HL-60 (cell line): ENCODE measurements at regions not wholly inside any gene's neighbourhood (a gene's known extent, or its start where the extent isn't known, plus 50 kb on each side); places are given as distances from the start of the nearest gene placed in this dataset.

Experiments
- DNase-seq, 2 experiments: peaks; one replicate each; pipeline ENCODE4 v3.0.0-alpha.2; 2010 to 2020; ENCODE audit warnings: low read depth in 1 of 2, low spot score in 1 of 2
- H3K27ac ChIP-seq: fragments of 250-450 bp; sonication (Bioruptor Pico); replicated peaks from 2 replicates; pipeline ENCODE4 v1.5.1; 2020; ENCODE audit warnings: mild to moderate bottlenecking, moderate library complexity
- H3K27me3 ChIP-seq: fragments of 250-450 bp; sonication (Bioruptor Pico); 2 replicates; pipeline ENCODE4 v1.5.1; 2021; ENCODE audit warnings: mild to moderate bottlenecking, moderate library complexity; ENCODE audit not compliant: insufficient read depth, poor library complexity, severe bottlenecking
- H3K4me3 ChIP-seq: replicated peaks from 2 replicates; pipeline ENCODE4 v1.5.1; 2011; ENCODE audit warnings: mild to moderate bottlenecking, control low read depth, low read length; ENCODE audit not compliant: insufficient read depth
- GABPA ChIP-seq: IDR thresholded peaks from 2 replicates; pipeline ENCODE4 v1.6.1; 2012; ENCODE audit warnings: low read depth
- POLR2AphosphoS5 ChIP-seq: IDR thresholded peaks from 2 replicates; pipeline ENCODE4 v1.6.1; 2012; ENCODE audit warnings: low read depth
- SPI1 ChIP-seq: IDR thresholded peaks from 2 replicates; pipeline ENCODE4 v1.6.1; 2012; ENCODE audit warnings: low read depth, mild to moderate bottlenecking, borderline replicate concordance
- TF ChIP-seq, protein P1 (sequence below): IDR thresholded peaks from one replicate; pipeline ENCODE4 v1.5.1; 2011; ENCODE audit warnings: low read length, control low read depth, inconsistent platforms; ENCODE audit not compliant: insufficient read depth
- TF ChIP-seq, protein P2 (sequence below): IDR thresholded peaks from 2 replicates; pipeline ENCODE4 v1.6.1; 2012; ENCODE audit warnings: low read depth; ENCODE audit not compliant: insufficient replicate concordance

DNA sequence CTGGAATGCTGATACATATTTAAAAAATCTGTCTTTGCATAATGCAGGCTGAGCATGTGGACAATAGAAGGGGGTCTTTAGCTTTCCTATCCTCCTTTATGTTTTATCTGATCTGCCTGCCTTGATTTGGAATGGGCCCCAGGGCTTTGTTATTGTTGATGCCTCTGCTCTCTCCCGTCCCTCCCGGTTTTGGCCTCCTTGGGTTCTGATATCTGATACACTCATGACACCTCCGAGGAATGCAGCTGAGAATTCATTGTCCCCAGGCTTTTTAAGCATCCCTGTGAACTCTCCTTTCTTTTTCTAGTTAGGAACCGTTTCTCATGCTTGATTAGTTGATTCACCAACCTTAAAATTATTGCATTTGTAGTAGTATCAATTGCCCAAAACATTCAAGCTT lies 185.5 kb upstream of the RALGAPA2 start:
- Histone ChIP-seq H3K27me3 (peaks cover 3% of the 10 kb centered on the region), H3K27ac (no peak overlapping the region), H3K4me3 (no peak overlapping the region)
- no peak for DNase-seq
- no peak for TF ChIP-seq GABPA
- TF ChIP-seq SPI1 = no peak
- TF ChIP-seq, protein P1, sequence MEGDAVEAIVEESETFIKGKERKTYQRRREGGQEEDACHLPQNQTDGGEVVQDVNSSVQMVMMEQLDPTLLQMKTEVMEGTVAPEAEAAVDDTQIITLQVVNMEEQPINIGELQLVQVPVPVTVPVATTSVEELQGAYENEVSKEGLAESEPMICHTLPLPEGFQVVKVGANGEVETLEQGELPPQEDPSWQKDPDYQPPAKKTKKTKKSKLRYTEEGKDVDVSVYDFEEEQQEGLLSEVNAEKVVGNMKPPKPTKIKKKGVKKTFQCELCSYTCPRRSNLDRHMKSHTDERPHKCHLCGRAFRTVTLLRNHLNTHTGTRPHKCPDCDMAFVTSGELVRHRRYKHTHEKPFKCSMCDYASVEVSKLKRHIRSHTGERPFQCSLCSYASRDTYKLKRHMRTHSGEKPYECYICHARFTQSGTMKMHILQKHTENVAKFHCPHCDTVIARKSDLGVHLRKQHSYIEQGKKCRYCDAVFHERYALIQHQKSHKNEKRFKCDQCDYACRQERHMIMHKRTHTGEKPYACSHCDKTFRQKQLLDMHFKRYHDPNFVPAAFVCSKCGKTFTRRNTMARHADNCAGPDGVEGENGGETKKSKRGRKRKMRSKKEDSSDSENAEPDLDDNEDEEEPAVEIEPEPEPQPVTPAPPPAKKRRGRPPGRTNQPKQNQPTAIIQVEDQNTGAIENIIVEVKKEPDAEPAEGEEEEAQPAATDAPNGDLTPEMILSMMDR = no peak
- TF ChIP-seq POLR2AphosphoS5 = no peak
- TF ChIP-seq, protein P2, sequence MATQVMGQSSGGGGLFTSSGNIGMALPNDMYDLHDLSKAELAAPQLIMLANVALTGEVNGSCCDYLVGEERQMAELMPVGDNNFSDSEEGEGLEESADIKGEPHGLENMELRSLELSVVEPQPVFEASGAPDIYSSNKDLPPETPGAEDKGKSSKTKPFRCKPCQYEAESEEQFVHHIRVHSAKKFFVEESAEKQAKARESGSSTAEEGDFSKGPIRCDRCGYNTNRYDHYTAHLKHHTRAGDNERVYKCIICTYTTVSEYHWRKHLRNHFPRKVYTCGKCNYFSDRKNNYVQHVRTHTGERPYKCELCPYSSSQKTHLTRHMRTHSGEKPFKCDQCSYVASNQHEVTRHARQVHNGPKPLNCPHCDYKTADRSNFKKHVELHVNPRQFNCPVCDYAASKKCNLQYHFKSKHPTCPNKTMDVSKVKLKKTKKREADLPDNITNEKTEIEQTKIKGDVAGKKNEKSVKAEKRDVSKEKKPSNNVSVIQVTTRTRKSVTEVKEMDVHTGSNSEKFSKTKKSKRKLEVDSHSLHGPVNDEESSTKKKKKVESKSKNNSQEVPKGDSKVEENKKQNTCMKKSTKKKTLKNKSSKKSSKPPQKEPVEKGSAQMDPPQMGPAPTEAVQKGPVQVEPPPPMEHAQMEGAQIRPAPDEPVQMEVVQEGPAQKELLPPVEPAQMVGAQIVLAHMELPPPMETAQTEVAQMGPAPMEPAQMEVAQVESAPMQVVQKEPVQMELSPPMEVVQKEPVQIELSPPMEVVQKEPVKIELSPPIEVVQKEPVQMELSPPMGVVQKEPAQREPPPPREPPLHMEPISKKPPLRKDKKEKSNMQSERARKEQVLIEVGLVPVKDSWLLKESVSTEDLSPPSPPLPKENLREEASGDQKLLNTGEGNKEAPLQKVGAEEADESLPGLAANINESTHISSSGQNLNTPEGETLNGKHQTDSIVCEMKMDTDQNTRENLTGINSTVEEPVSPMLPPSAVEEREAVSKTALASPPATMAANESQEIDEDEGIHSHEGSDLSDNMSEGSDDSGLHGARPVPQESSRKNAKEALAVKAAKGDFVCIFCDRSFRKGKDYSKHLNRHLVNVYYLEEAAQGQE = no peak

DNA sequence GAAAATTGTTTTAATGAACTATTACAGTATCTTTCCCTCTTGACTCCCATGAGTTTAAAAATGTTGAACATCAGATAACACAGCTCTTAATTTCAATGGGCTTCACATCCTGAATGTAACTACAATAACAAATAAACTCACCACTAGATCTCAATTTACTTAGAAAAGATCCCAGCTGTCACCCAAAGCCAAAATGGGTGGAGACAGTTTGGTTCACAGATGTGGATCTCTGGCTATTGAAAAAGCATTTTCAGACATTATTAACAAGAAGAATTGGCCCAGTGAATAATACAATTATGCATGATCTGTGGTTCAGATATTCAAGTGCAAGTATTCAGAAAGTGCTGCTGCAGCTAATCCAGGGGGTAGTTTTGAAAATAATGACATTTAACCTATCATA lies 184.7 kb upstream of the RALGAPA2 start:
- Histone ChIP-seq H3K27me3 (peaks cover 5% of the 10 kb centered on the region), H3K27ac (no peak overlapping the region), H3K4me3 (no peak overlapping the region)
- no peak for DNase-seq
- no peak for TF ChIP-seq POLR2AphosphoS5
- TF ChIP-seq, protein P1 = no peak
- no peak for TF ChIP-seq GABPA

DNA sequence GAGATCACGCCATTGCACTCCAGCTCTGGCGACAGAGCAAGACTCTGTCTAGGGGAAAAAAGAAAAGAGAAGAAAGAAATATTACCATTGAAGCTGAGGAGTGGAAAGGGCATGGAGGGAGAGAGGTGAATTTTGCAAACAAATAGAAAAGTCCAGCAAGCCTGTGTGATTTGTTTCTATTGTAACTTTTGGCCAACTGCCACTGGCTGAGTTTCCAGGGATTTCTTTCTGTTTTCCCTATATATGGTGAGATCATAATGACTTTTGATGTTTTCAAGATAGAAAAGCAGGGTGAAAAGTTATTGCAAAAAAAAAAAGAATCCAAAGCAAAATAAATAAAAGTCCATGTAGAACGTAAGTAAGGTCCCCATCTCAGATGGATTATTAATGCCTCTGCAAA lies 184.2 kb upstream of the RALGAPA2 start:
- Histone ChIP-seq H3K4me3 (no peak overlapping the region), H3K27me3 (peaks cover 5% of the 10 kb centered on the region), H3K27ac (no peak overlapping the region)
- no peak for DNase-seq
- no peak for TF ChIP-seq POLR2AphosphoS5
- TF ChIP-seq, protein P2 = no peak
- no peak for TF ChIP-seq GABPA
- TF ChIP-seq, protein P1 = no peak
- TF ChIP-seq SPI1 = no peak

DNA sequence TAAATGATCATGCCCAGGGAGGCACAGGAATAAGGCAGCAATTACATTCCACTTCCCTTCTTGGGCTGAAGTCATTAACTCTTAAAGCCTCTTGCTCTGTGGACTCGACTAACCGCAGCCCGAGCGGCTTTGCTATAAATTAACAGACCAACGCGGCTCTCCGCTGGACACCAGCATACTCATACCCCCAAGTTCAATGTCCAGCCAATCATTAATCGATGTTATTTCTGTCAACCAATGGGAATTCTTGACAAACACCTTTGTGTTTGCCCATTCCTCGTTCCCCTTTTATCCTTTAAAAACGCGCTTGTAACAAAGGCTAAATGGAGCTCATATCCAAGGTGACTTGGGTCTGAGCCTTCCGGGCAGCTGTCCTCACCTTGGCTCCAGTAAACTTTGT lies 183.1 kb upstream of the RALGAPA2 start:
- TF ChIP-seq, protein P1 = no peak
- TF ChIP-seq SPI1 = no peak
- TF ChIP-seq, protein P2 = no peak
- TF ChIP-seq POLR2AphosphoS5 = no peak
- TF ChIP-seq GABPA = no peak
- H3K27ac ChIP-seq = no peak overlapping the region
- no peak for DNase-seq

More for the DNA sequence above, 183.1 kb upstream of the RALGAPA2 start:
- Histone ChIP-seq H3K27me3 (peaks cover 5% of the 10 kb centered on the region), H3K4me3 (no peak overlapping the region)
